KMS-11 (cell line): ENCODE measurements at regions not wholly inside any gene's neighbourhood (a gene's known extent, or its start where the extent isn't known, plus 50 kb on each side); places are given as distances from the start of the nearest gene placed in this dataset.
"Not testable (repeated sequence)": the region's sequence is repeated elsewhere in the genome, so short reads cannot be mapped to it uniquely, and the experiment has no call there.

Experiments
- H2AFZ ChIP-seq: fragments of 200-600 bp; sonication (generic); 2 replicates; pipeline ENCODE4 v1.6.1; 2016; ENCODE audit warnings: antibody characterized with exemption, mixed run types, low read depth
- H3K27ac ChIP-seq: fragments of 200-600 bp; sonication (generic); 2 replicates; pipeline ENCODE4 v1.6.1; 2016; ENCODE audit warnings: mild to moderate bottlenecking, mixed run types
- H3K27me3 ChIP-seq: fragments of 200-600 bp; sonication (generic); 2 replicates; pipeline ENCODE4 v1.6.1; 2017; ENCODE audit warnings: mild to moderate bottlenecking, low read depth, mixed run types, moderate library complexity; ENCODE audit not compliant: insufficient read depth
- H3K36me3 ChIP-seq: fragments of 200-600 bp; sonication (generic); 2 replicates; pipeline ENCODE4 v1.6.1; 2017; ENCODE audit warnings: mild to moderate bottlenecking, mixed run types; ENCODE audit not compliant: insufficient read depth
- H3K4me1 ChIP-seq: fragments of 200-600 bp; sonication (generic); 2 replicates; pipeline ENCODE4 v1.6.1; 2016; ENCODE audit warnings: mild to moderate bottlenecking, low read depth, mixed run types; ENCODE audit not compliant: poor library complexity, severe bottlenecking
- H3K4me2 ChIP-seq: fragments of 200-600 bp; sonication (generic); 2 replicates; pipeline ENCODE4 v1.7.0; 2016; ENCODE audit warnings: mild to moderate bottlenecking, mixed run types
- H3K4me3 ChIP-seq: fragments of 200-600 bp; sonication (generic); IDR thresholded peaks from 2 replicates; pipeline ENCODE4 v1.6.1; 2017; ENCODE audit warnings: low read depth, low read length, mixed read lengths; ENCODE audit not compliant: insufficient read depth
- H3K79me2 ChIP-seq: fragments of 200-600 bp; sonication (generic); 2 replicates; pipeline ENCODE4 v1.6.1; 2016; ENCODE audit warnings: low read depth, mixed run types; ENCODE audit not compliant: insufficient read depth
- H3K9ac ChIP-seq: fragments of 200-600 bp; sonication (generic); 2 replicates; pipeline ENCODE4 v1.6.1; 2016; ENCODE audit warnings: mild to moderate bottlenecking, mixed run types
- H4K20me1 ChIP-seq: fragments of 200-600 bp; sonication (generic); 2 replicates; pipeline ENCODE4 v1.6.1; 2016; ENCODE audit warnings: mild to moderate bottlenecking, mixed run types; ENCODE audit not compliant: insufficient read depth
- TF ChIP-seq, protein P1 (sequence below): fragments of 200-600 bp; sonication (generic); conservative IDR thresholded peaks from 2 replicates; pipeline ENCODE4 v1.6.1; 2017; ENCODE audit warnings: low read depth, mild to moderate bottlenecking, antibody characterized with exemption, low read length, moderate library complexity, mixed read lengths

DNA sequence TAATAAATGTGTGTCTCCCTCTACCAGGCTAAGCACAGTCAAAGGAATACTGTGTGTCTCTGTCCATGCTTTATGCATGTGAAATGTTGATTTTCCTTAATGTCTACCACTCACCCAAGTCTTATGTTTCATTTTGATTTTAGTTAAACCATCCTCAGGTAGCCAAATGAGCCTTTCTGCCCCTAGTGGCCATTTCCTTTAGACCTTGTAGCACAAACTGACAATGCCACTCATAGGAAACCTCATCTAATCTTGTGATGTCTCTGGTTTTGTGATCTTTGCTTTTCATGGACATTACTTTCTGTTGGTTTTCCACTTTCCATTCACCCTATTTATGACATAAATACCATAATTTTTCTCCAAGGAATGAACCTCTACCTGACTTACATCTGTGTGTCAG is 820.8 kb downstream of the MAT2B start:
- no peaks in the 10 kb centered on the region for H4K20me1 ChIP-seq
- H3K27me3 ChIP-seq: no peaks in the 10 kb centered on the region
- H3K9ac ChIP-seq: no peak overlapping the region
- H3K27ac ChIP-seq: no peak overlapping the region
- no peak overlapping the region for H3K4me3 ChIP-seq
- TF ChIP-seq, protein P1, sequence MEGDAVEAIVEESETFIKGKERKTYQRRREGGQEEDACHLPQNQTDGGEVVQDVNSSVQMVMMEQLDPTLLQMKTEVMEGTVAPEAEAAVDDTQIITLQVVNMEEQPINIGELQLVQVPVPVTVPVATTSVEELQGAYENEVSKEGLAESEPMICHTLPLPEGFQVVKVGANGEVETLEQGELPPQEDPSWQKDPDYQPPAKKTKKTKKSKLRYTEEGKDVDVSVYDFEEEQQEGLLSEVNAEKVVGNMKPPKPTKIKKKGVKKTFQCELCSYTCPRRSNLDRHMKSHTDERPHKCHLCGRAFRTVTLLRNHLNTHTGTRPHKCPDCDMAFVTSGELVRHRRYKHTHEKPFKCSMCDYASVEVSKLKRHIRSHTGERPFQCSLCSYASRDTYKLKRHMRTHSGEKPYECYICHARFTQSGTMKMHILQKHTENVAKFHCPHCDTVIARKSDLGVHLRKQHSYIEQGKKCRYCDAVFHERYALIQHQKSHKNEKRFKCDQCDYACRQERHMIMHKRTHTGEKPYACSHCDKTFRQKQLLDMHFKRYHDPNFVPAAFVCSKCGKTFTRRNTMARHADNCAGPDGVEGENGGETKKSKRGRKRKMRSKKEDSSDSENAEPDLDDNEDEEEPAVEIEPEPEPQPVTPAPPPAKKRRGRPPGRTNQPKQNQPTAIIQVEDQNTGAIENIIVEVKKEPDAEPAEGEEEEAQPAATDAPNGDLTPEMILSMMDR: no peak
- H2AFZ ChIP-seq: no peak overlapping the region
- H3K79me2 ChIP-seq: no peaks in the 10 kb centered on the region
- H3K4me1 ChIP-seq: no peaks in the 10 kb centered on the region
- H3K36me3 ChIP-seq: no peaks in the 10 kb centered on the region
- H3K4me2 ChIP-seq: no peak overlapping the region

DNA sequence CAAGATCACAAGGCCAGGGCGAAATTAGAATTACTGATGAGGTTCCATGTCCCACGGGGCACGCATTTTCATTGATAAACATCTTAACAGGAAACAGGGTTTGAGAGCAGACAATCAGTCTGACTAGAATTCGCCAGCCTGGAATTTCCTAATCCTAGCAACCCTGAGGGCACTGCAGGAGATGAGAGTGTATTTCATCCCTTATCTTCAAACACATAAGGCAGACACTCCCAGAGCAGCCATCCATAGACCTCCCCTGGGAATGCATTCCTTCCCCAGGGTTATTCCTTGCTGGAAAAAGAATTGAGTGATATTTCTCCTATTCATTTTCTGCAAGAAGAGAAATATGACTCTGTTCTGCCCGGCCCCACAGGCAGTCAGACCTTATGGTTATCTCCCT is 821.7 kb downstream of the MAT2B start:
- not testable (repeated sequence) for H3K4me1 ChIP-seq, H3K9ac ChIP-seq, H3K4me2 ChIP-seq, H3K27me3 ChIP-seq, H3K36me3 ChIP-seq, H3K27ac ChIP-seq, H3K4me3 ChIP-seq, H3K79me2 ChIP-seq, H2AFZ ChIP-seq, H4K20me1 ChIP-seq

DNA sequence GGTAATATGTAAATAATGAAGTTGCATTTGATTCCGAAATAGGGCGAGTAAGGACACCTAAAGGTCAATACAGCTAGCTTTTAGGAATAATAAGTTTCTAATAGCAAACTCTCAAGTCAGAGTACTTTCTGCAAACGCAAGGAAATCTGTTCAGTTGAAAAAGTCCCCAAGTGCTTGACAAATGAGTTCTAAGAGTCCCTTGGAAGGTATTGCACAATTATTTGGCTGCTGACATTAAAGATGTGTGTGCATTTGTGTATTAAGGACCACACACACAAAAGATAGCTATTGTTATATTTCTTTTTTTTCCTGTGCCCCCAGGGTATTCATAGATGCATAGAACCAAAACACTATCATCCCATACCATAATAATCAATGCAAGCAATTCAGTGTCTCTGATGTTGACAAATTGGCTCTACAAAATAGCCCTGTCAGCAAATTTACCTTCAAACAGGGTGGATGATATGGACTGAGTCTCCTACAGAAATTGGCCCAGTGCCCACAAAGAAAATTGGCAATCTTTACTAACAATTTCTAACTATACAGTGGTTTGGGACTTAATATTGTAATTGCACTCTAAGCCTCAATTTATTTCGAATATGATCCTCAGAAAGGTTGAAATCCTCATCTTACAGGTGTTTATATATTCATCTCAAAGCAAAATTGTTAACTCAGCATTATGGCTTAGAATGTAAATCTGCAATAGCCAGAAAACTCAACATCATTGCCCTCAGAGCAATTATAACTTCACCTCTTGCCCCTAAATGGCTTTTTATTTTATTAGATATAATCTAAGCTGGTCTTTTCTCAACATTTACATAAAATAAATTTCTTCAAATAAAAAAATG is 827.2 kb downstream of the MAT2B start:
- Histone ChIP-seq H3K9ac (no peak overlapping the region), H2AFZ (no peak overlapping the region), H3K36me3 (no peaks in the 10 kb centered on the region), H3K4me2 (no peak overlapping the region), H3K27me3 (no peaks in the 10 kb centered on the region), H3K79me2 (no peaks in the 10 kb centered on the region), H3K4me1 (no peaks in the 10 kb centered on the region), H3K27ac (no peak overlapping the region), H4K20me1 (no peaks in the 10 kb centered on the region), H3K4me3 (no peak overlapping the region)
- TF ChIP-seq, protein P1: no peak

DNA sequence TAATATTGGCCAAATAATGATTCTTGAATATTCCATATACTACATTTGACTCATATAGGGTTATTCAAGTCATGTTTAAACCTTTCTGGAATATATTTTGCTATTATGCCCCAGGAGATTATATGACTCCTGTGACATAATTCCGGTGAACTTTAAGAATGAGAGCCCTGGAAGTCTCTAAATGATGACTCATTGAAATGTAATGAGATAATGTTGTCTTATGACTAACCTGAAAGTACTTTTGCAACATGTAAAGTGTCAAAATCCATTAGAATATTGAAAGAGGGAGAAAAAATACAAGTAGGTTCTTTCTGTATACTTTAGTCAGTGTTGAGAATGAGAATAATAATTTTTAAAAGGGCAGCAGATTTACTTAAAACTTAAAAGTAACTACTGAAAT is 830.4 kb downstream of the MAT2B start:
- H2AFZ ChIP-seq: no peak overlapping the region
- TF ChIP-seq, protein P1: no peak
- H3K4me1 ChIP-seq: no peaks in the 10 kb centered on the region
- H3K79me2 ChIP-seq: no peaks in the 10 kb centered on the region
- H3K9ac ChIP-seq: no peak overlapping the region
- no peaks in the 10 kb centered on the region for H3K36me3 ChIP-seq
- no peaks in the 10 kb centered on the region for H3K27me3 ChIP-seq
- H3K27ac ChIP-seq: no peak overlapping the region
- no peaks in the 10 kb centered on the region for H4K20me1 ChIP-seq
- H3K4me2 ChIP-seq: no peak overlapping the region
- no peak overlapping the region for H3K4me3 ChIP-seq

DNA sequence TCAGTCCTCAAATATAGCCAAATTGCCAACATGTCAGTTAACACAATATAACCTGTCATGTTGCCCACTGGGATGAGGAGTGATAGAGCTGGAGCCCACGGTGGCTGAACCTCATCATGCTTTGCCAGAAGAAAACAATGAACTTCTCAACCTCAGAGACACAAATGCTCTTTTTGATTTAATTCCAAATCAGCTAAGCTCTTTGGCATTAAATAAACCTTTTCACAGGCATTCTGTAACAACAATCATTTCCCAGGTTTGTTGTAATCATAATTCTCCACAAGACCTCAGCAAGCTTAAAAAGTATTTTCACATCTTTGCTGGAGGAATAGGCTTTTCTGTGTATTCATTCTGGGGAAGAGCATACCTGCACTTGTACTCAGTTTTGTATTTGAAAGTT is 830.9 kb downstream of the MAT2B start:
- Histone ChIP-seq H4K20me1 (no peaks in the 10 kb centered on the region), H3K9ac (no peak overlapping the region), H3K79me2 (no peaks in the 10 kb centered on the region), H3K4me2 (no peak overlapping the region), H3K4me3 (no peak overlapping the region), H3K27ac (no peak overlapping the region), H3K27me3 (no peaks in the 10 kb centered on the region), H3K4me1 (no peaks in the 10 kb centered on the region), H2AFZ (no peak overlapping the region), H3K36me3 (no peaks in the 10 kb centered on the region)
- TF ChIP-seq, protein P1: no peak
